ENCODE measurements at regions not wholly inside any gene's neighbourhood (a gene's known extent, or its start where the extent isn't known, plus 50 kb on each side); places are given as distances from the start of the nearest gene placed in this dataset.

DNA sequence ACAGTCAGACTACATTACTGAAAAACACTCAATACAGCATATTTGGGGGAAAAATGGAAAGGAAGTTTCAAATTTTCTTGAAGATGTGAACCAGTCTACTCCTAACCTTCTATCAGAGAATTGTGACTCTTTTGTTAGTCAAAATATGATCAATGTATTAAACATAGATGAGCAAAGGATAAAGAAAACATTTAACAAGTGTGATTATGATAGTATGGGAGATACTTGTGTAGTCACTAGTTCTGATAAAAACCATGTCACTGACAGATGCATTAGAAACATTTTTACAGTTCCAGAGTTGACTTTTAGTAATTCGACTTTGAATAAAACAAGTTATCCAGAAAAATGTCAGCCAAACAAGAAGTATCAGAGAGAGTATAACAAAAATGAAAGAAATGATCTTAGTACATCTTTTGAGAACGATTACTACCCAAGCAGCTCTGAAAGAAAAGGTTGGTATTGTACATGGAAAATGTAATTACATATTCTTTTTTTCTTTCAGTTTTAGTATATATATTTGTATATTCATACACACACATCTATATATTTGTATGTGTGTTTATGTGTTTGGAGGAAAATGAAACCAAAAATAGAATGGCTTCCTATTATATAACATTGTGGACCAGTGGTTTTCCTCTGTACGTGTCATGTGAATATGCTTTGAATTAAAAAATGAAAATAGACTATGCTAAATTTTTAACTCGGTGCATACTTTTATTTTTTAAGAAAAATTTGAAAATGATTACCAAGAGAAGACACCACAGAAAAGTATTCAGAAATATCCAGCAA lies 63.3 kb upstream of the ABCD2 start:
- Histone ChIP-seq H3K4me2 (ENCODE audit: insufficient read depth, low read length) (no peak overlapping the region), H3K4me1 (replicated peaks in 1 of 2; ENCODE audit: control insufficient read depth in 2 of 2, insufficient read depth in 2 of 2, low read length in 2 of 2) (no peaks in the 10 kb centered on the region), H3K27ac (ENCODE audit: extremely low read depth, low read depth, low read length) (no peak overlapping the region), H3K9me1 (ENCODE audit: control insufficient read depth, insufficient read depth, low read length) (no peaks in the 10 kb centered on the region), H3K36me3 (ENCODE audit: control insufficient read depth, insufficient read depth, low read length) (no peaks in the 10 kb centered on the region), H4K20me1 (replicated peaks; ENCODE audit: control insufficient read depth, insufficient read depth, low read length) (no peaks in the 10 kb centered on the region), H3K4me3 (no peak overlapping the region), H3K9me3 (replicated peaks; ENCODE audit: control insufficient read depth, insufficient read depth, low read depth, low read length) (no peaks in the 10 kb centered on the region), H3K27me3 (ENCODE audit: control insufficient read depth in 2 of 2, insufficient read depth in 2 of 2, low read length in 2 of 2) (no peaks in the 10 kb centered on the region), H3K9ac (ENCODE audit: insufficient read depth in 1 of 2, low read depth in 2 of 2, low read length in 2 of 2) (no peak overlapping the region), H2AFZ (ENCODE audit: low read depth, low read length) (no peak overlapping the region), H3K79me2 (ENCODE audit: control insufficient read depth, insufficient read depth, low read length) (no peaks in the 10 kb centered on the region)
- ChIA-PET POLR2A (interaction anchor here (1.4 kb wide), 1 partner anchor 13 kb away, joined by 3 read pairs; no protein-coding TSS in a partner anchor), CTCF (ENCODE audit: low intra/inter-chr PET ratio) (no interaction called here)
- 37% methylated on average over 4 of the region's 4 CpGs for WGBS (ENCODE audit: insufficient coverage, low coverage, missing lambda C conversion rate)
- no peak for ATAC-seq
- DNase-seq (ENCODE audit: extremely low read depth in 1 of 4, low spot score in 3 of 4): no peak
- TF ChIP-seq ETV1 (tag; conservative IDR thresholded peaks at IDR 0.05; ENCODE audit: low read depth) (no peak), NONO (IDR thresholded peaks at IDR 0.05; ENCODE audit: low read depth in 2 of 2, low read length in 1 of 2) (no peak), CSDE1 (IDR thresholded peaks at IDR 0.05) (no peak)
- no TSS peak for BruUV-seq (replicated peaks)
- no peak for FAIRE-seq
- intact Hi-C loops (cut with micrococcal nuclease): no loop called here
- in situ Hi-C loops (cut with MboI): no loop called here

DNA sequence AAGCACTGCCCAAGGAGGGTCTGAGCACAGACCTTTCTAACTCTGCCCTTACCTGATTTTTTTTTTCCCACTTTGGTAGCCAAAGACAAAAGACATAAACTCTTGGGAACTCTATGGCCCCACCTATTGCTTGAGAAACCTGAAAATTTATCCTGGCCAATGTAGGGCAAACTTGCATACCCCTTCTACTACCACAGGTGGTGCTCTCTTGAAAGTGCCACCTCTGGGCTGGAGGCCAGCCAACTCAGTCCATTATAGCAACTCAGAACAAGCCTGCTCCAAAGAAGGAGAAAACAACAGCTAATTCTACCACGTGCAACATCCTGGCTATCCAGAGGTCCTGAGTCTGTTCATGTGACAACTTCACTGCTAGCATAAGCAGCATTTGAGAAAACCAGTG lies 55.7 kb upstream of the ABCD2 start:
- ATAC-seq: no peak
- WGBS (ENCODE audit: insufficient coverage, low coverage, missing lambda C conversion rate): 20% methylated on average over 1 of the region's 1 CpG
- FAIRE-seq: no peak
- Histone ChIP-seq H3K4me3 (no peak overlapping the region), H3K27ac (ENCODE audit: extremely low read depth, low read depth, low read length) (no peak overlapping the region), H2AFZ (ENCODE audit: low read depth, low read length) (no peak overlapping the region), H3K4me2 (ENCODE audit: insufficient read depth, low read length) (no peak overlapping the region), H3K9me1 (ENCODE audit: control insufficient read depth, insufficient read depth, low read length) (no peaks in the 10 kb centered on the region), H3K9me3 (replicated peaks; ENCODE audit: control insufficient read depth, insufficient read depth, low read depth, low read length) (no peaks in the 10 kb centered on the region), H3K27me3 (ENCODE audit: control insufficient read depth in 2 of 2, insufficient read depth in 2 of 2, low read length in 2 of 2) (no peaks in the 10 kb centered on the region), H3K79me2 (ENCODE audit: control insufficient read depth, insufficient read depth, low read length) (no peaks in the 10 kb centered on the region), H3K9ac (ENCODE audit: insufficient read depth in 1 of 2, low read depth in 2 of 2, low read length in 2 of 2) (no peak overlapping the region), H4K20me1 (replicated peaks; ENCODE audit: control insufficient read depth, insufficient read depth, low read length) (no peaks in the 10 kb centered on the region), H3K4me1 (replicated peaks in 1 of 2; ENCODE audit: control insufficient read depth in 2 of 2, insufficient read depth in 2 of 2, low read length in 2 of 2) (no peaks in the 10 kb centered on the region), H3K36me3 (ENCODE audit: control insufficient read depth, insufficient read depth, low read length) (no peaks in the 10 kb centered on the region)
- ChIA-PET CTCF (ENCODE audit: low intra/inter-chr PET ratio) (no interaction called here), POLR2A (no interaction called here)
- DNase-seq (ENCODE audit: extremely low read depth in 1 of 4, low spot score in 3 of 4): no peak
- BruUV-seq (replicated peaks): no TSS peak
- in situ Hi-C loops (cut with MboI): no loop called here
- intact Hi-C loops (cut with micrococcal nuclease): no loop called here
- no peak for TF ChIP-seq CHD4 (IDR thresholded peaks at IDR 0.05; ENCODE audit: insufficient read depth, insufficient replicate concordance, low read depth, low read length, poor library complexity, severe bottlenecking)
- TF ChIP-seq CBX5 (IDR thresholded peaks at IDR 0.05; ENCODE audit: borderline replicate concordance, low read depth): no peak
- TF ChIP-seq ZNF143 (CRISPR knock-in tag; IDR thresholded peaks at IDR 0.05): no peak
- TF ChIP-seq ZSCAN29 (IDR thresholded peaks at IDR 0.05): no peak
- no peak for TF ChIP-seq ARID4B (CRISPR knock-in tag; IDR thresholded peaks at IDR 0.05)
- TF ChIP-seq SETDB1 (IDR thresholded peaks at IDR 0.05; ENCODE audit: low read length): no peak
- no peak for TF ChIP-seq NR0B1 (IDR thresholded peaks at IDR 0.05; ENCODE audit: partially characterized antibody)

All from K562 (cell line).